ENCODE measurements at regions not wholly inside any gene's neighbourhood (a gene's known extent, or its start where the extent isn't known, plus 50 kb on each side); places are given as distances from the start of the nearest gene placed in this dataset.

DNA sequence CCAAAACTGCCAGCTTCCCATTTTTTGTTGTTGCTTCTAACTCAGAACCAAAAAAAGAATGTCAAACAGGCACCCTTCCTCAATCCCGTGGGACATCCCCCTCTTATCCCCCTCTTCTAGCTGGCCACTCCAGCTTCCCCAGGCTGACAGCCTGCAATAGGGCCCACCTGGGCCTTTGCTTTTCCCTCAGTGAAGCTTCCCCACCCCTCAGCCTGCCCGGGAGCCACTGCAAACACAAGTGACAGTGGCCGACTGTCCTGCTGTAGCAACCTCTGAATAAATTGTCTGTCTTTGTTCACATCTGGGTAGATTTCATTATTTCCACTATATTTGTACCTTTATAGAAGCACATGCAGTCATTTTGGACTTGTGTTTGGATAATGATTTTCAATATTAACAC is 245.3 kb downstream of the GADD45G start:
- Histone ChIP-seq H3K79me2 (ENCODE audit: control insufficient read depth in 1 of 2, insufficient read depth in 2 of 2, low read length in 2 of 2) (no peaks in the 10 kb centered on the region), H2AK5ac (ENCODE audit: low read depth, low read length) (no peak overlapping the region), H2BK120ac (replicated peaks; ENCODE audit: low read depth, low read length) (no peak overlapping the region), H3K27ac (ENCODE audit: low read depth, low read length) (no peak overlapping the region), H3K27me3 (replicated peaks in 1 of 4; ENCODE audit: control insufficient read depth in 3 of 4, extremely low read depth in 1 of 4, insufficient read depth in 3 of 4, low read length in 3 of 4) (no peaks in the 10 kb centered on the region), H3K23me2 (ENCODE audit: low read depth, low read length) (no peaks in the 10 kb centered on the region; the same call in 1 of the 2 replicates), H3K18ac (ENCODE audit: extremely low read depth, low read length) (no peak overlapping the region), H2BK15ac (ENCODE audit: low read length) (no peak overlapping the region), H2BK5ac (ENCODE audit: low read depth, low read length) (no peak overlapping the region), H3K36me3 (ENCODE audit: control insufficient read depth in 2 of 4, insufficient read depth in 4 of 4, low read length in 3 of 4) (no peaks in the 10 kb centered on the region), H3K9me3 (ENCODE audit: insufficient read depth in 2 of 2, low read depth in 1 of 2, low read length in 1 of 2) (no peaks in the 10 kb centered on the region), H4K91ac (replicated peaks; ENCODE audit: insufficient read length, low read length) (no peak overlapping the region), H3K14ac (ENCODE audit: insufficient read length) (no peak overlapping the region), H3K79me1 (ENCODE audit: low read depth, low read length) (no peaks in the 10 kb centered on the region), H2BK20ac (ENCODE audit: low read length) (no peak overlapping the region), H3K4me1 (replicated peaks in 1 of 4; ENCODE audit: control insufficient read depth in 3 of 4, insufficient read depth in 4 of 4, low read length in 3 of 4) (0 out of 7 replicates have a peak, but pooled peaks cover 0 to 3% (median 0%) of the 10 kb centered on the region in 4 experiments), H3K4me3 (ENCODE audit: extremely low read depth in 1 of 4, insufficient read depth in 2 of 4, low read depth in 3 of 4, low read length in 4 of 4) (no peak overlapping the region), H2AFZ (ENCODE audit: low read length) (no peak overlapping the region), H3K56ac (replicated peaks; ENCODE audit: insufficient read length, low read depth, low read length) (no peak overlapping the region), H3K9ac (replicated peaks in 1 of 4; ENCODE audit: extremely low read depth in 1 of 4, low read depth in 3 of 4, low read length in 3 of 4) (no peak overlapping the region), H3K4ac (replicated peaks; ENCODE audit: insufficient read length, low read depth, low read length) (no peak overlapping the region), H4K5ac (ENCODE audit: insufficient read length, low read depth, low read length) (no peak overlapping the region), H3K4me2 (ENCODE audit: insufficient read depth in 1 of 2, low read depth in 2 of 2, low read length in 2 of 2) (no peak overlapping the region), H4K20me1 (replicated peaks in 1 of 2; ENCODE audit: control insufficient read depth in 1 of 2, insufficient read depth in 2 of 2, low read length in 2 of 2) (peaks cover 0 to 4% of the 10 kb centered on the region in 2 experiments), H2BK12ac (ENCODE audit: low read depth, low read length) (no peak overlapping the region), H3K23ac (ENCODE audit: insufficient read length) (no peak overlapping the region), H4K8ac (ENCODE audit: extremely low read depth, insufficient read depth, low read length) (no peak overlapping the region)
- CTCF ChIA-PET (ENCODE audit: partially characterized antibody), result interaction anchor here (0.9 to 1.0 kb wide), 2 partner anchors 250 to 257 kb away, joined by 3 read pairs; no protein-coding TSS in a partner anchor
- DNase-seq (ENCODE audit: low read depth in 1 of 2, low spot score in 2 of 2) (no peak), FAIRE-seq (no peak)
- POLR2A ChIA-PET (ENCODE audit: partially characterized antibody), result no interaction called here
- 82% methylated on average over 3 of the region's 3 CpGs; no CpG with 5 or more reads in 1 of the 2 experiments for WGBS, 2 experiments (ENCODE audit: extremely low coverage in 1 of 2, insufficient coverage in 1 of 2, insufficient read length in 1 of 2, insufficient replicate concordance in 2 of 2, low coverage in 1 of 2, low lambda C conversion rate in 2 of 2, missing lambda C conversion rate in 1 of 2)
- TF ChIP-seq NRF1 (IDR thresholded peaks at IDR 0.05; ENCODE audit: low read depth, low read length) (no peak), CREB1 (IDR thresholded peaks at IDR 0.05) (no peak), TAF7 (optimal IDR thresholded peaks at IDR 0.05; ENCODE audit: borderline replicate concordance, low read depth, low read length) (no peak), RAD21 (IDR thresholded peaks at IDR 0.05 in 1 of 2, conservative IDR thresholded peaks at IDR 0.05 in 1 of 2; ENCODE audit: low read depth in 2 of 2, low read length in 2 of 2) (no peak), POLR2AphosphoS5 (IDR thresholded peaks at IDR 0.05; ENCODE audit: low read depth, low read length) (no peak), POU5F1 (IDR thresholded peaks at IDR 0.05; ENCODE audit: low read depth, low read length) (no peak)

Data from H1 (cell line).